ENCODE measurements at regions not wholly inside any gene's neighbourhood (a gene's known extent, or its start where the extent isn't known, plus 50 kb on each side); places are given as distances from the start of the nearest gene placed in this dataset.
A peak's percentile ranks its signal among the peaks of the same experiment; 100 is the strongest.

DNA sequence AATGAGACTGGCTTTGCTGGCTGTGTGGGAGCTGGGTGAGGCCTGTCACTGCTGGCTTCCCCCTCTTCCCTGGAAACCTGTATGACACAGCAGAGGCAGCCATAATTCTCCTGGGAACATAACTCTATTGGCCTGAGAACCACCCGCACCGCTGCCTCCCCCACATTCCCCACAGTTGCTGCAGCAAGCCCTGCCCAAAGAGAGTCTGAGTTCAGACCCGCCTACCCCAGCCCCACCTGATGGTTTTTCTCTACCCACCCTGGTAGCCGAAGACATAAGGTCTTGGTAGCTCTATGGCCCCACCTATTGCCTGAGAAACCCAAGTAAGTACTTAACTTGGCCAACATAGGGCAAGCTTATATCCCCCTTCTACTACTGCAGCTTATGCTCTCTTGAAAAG, 174.8 kb downstream of the C11orf91 start:
- no peak for DNase-seq

DNA sequence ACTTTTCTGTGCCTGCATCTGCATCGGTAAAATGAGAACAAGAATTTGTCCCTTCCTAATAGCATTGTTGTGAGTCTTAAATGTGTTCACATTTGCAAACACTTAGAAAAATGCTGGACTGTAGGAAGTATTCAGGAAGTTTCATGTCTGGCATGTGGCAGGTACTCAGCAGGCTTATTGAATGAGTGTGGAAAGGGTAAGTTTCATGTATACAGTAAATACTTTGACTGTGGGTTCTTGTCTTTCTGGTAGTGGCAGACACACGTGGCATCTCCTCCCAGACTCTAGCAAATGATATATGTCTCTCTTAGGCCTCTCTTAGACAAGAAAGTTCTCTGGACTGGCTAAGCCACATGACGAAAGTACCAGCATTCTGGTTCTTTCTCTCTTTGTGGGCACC, 179.2 kb downstream of the C11orf91 start:
- no peak for DNase-seq

DNA sequence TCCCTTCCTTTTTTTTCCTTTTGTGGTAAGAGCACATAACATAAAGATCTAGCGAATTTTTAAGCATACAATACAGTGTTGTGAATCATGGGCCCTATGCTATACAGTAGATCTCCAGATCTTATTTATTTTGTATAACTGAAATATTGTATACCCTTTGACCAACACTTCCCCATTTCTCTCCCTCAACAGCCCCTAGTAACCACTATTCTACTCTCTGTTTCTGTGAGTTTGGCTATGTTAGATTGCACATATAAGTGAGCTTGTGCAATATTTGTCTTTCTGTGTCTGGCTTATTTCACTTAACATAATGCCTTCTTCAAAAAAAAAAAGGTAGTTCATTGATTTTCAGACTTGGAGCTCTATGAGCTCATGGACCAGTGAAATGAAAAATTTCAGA, 180.5 kb downstream of the C11orf91 start:
- DNase-seq: no peak

DNA sequence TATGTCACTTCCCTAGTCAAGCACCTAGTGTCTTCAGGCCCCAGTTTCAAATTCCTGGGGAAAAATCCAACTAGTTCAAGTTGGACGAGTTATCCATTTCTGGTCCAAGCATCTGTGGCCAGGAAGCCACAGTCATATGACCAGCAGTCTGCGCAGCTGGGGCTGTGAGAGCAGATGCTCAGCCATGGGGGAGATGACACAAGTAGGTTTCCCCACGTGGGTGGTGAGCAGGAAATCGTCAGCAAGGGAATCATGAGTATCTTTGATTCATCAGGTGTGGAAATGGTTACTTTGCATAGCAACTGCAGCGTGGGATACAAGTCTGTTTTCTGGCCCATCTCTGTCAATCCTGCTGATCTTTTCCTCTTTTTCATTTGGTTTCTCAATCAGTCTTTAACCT, 185.3 kb downstream of the C11orf91 start:
- no peak for DNase-seq

DNA sequence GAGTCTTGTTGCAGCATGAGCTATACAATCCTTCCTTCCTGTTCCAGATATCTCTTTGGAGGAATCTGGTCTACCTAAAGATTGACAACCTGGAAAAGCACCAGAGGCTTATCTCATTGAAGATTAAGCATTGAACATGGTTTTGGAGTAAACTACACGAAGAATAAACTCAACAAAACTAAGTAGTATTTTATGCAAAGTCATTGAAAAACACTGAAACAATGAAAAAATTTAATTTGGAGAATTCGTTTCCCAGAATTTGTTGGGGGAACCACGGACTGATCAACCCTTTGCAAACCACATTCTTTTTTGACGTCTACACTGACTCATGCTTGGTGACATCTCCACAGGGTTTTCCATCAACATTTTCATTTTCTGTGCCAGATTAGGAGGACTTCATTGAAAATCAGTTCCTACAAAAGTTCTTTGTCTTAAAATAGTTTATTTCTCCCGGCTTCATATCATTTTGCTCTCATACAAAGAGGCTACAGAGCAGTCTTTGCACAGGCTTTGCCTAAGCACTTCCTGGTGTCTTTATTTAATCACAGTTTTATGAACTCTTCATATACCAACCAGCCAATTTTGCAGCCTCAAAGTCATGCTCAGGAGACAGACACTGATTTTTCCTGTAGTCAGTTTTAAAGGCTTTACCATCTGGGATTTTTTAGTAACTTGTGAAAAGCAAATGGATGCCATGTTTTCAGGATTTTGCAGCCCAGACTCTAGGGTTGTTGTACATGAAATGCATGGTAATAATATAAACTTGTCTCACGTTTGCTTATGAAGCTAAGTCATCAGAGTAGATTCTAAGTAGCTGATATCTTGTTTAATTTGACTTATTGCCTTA, 186.3 kb downstream of the C11orf91 start:
- DNase-seq: no peak

DNA sequence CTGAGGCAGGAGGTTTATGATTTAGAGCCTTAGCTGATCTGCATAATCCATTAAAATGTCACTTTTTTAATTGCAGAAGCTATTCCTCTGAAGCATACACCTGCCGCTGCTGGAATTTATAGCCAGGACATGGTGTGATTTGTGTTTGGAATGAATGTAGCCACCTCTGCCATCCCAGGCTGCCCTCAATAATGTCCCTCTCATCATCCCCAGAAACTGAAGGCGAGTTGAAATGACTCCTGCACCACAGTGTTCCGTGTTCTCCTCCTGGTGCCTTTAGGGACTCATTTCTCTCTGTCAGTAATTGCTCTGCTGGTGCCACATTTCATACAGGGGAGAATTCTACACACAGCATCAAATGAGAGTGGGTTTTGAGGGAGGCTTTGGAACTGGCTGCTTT, 191.0 kb downstream of the C11orf91 start:
- DNase-seq: no peak

DNA sequence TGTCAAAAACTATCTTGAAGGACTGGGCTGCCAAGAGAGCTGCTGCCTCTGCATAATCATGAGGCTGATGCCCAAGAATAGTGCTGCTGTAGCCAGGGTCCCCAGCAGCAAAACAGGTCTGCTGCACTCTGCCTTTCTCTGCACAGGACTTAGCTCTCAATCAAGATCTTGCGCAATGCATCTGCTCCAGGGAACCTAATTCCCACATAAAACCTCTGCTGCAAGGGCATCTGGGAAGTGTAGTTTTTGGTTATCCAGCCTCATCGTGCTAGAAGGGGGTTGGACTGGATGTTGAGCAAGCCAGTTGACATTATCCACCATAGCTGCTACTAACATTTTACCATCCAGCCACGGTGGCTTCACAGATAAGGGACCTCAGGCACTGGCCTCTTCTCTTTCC, 192.7 kb downstream of the C11orf91 start:
- no peak for DNase-seq

DNA sequence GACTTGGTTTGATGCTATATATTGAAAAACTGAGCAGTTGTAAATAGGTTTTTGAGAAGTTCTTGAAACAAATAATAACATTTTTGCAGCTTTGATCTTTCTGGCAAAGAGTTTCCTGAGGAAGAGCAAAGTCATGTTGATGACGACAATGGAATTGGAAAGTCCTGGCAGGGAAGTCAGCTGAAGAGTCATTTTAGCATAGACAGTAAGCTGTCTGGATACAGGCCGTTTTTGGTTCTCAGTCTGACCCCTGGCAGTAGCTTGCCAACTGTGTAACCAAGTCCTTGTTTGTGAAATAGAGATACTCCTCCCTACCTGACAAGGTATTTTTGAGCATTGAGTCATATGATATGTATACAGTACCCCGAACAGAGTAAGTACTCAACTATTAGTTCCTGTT, 193.3 kb downstream of the C11orf91 start:
- DNase-seq: no peak

DNA sequence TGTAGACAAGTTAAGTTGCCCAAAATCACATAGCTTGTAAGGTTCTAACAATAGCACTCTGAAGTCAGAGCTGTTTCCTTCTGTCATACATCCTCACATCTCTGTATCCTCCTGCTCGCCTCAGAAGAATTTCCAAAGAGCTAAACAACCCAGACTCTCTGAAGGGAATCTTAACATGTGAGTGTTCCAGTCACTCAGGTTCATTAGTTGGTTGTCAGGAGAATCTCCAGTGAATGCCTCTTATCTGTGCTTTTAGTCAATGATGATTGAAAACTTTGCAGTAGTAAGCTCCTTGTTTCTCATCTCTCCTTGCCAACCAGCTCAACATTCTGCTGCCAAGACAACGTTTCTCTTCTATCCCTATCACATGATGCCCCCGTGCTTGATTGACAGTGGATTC, 195.5 kb downstream of the C11orf91 start:
- no peak for DNase-seq

DNA sequence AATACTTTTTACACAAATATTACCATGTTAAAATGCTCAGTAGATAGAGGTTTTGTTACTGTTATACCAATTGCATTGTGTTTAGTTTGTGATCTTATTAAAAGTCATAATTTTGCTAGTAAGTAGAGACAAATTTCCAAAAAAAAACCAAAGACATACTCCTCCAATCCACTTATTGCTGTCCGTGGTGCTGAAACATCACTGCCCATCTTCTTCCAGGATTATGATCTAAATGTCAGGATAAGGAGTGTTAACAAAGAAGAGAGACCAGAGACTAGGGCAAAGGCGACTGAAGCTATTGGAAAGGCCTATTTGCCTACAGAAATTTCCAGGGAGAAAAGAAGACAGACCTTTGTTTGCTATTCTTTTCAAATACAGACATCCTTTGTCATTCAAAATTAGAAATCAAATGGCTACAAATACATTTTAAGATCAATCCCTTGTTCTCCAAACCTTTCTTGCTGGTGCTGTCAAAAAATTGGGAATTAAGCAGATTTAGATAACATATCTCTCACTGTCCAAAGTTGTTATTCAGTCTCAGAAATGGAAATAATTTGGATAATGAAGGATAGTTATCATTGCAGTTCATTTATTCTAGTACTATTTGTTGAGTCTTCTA, 199.7 kb downstream of the C11orf91 start:
- no peak for DNase-seq

DNA sequence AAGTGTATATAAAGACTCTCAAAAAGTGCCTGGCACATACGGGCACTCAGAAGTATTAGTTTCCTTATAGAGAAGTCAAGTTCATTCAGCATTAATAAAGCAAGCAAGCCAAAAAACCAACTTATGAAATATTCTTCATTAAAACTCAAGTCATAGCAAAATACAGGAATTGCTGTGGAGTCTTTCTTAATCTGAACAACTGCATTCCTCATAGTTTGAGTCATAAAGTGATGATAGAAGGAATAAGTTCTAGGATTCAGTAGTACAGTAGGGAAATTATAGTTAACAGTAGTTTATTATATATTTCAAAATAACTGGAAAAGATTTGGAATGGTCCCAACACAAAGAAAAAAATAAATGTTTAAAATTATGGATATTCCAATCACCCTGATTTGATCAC, 200.3 kb downstream of the C11orf91 start:
- no peak for DNase-seq

DNA sequence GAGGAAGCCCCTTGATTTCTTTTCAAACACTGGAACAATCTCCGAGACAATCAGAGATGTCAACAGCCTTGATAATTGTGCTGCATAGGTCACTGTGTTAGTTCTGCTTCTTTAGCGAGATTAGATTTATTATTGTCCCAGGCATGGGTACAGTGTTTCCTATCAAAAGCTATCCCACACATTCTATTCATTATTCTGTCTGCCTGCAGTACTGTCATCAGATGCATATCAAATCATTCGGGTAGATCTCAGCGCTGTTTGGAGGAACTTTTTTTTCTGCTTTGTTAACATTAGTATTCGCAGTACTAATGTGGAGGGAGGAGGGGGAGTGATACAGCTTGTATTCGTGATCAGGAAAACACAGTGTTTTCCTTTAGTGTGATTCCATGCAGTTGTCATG, 208.0 kb downstream of the C11orf91 start:
- DNase-seq: no peak

DNA sequence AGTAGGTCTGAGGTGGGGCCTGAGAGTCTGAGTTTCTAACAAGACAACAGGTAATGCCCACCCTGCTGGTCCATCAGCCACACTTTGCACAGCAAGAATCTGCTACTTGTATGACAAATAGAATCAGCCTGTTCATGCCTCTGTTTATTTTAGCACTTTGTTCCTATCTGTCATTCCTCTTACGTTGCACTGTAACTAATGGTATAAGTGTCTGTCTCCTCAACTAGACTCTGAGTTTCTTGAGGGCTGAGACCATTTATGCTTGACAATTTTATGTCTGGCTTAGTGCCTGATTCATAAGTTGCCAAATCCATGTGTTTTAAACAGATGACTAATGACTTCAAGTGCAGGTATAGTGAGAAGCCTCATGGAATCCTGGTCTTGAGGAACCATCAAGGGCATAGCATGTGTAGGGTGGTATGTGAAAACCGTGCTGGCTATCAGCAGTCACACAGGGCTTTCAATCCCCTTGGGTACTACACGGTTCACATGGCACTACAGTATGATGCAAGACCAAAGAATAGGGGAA, 209.7 kb downstream of the C11orf91 start:
- no peak for DNase-seq

DNA sequence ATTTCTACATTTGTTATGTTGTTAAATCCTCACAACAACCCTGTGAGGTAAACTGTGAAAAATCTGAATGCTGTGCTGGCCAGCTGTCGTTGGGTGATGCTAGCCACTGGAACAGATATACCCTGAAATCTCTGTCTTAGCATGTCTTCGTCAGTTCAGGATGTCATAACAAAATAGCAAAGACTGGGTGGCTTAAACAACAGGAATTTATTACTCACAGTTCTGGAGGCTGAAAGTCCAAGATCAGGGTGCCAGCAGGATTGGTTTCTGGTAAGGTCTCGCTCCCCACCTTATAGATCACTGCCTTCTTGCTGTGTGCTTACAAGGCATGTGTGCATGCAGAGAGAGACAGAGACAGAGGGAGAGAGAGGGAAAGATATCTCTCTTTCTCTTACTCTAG, 211.7 kb downstream of the C11orf91 start:
- DNase-seq: no peak

DNA sequence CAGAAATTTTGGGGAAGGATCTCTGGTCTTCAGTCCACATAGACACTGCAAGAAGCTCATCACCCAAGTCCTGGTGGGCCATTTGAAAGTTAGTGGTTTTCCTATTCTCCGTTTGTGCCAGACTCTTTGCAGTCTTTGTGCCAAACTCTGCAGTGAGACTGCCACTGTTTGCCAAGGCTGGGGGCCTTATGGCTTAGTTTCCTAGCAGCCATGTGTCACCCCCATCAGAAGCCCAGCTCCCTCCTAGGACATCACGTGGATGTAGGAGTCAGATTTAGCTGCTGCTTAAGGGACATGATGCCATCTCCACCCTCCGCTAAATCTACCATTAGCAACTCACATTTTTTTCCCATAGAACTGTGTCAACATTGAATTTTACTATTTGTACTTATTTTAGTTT, 220.0 kb downstream of the C11orf91 start:
- no peak for DNase-seq

DNA sequence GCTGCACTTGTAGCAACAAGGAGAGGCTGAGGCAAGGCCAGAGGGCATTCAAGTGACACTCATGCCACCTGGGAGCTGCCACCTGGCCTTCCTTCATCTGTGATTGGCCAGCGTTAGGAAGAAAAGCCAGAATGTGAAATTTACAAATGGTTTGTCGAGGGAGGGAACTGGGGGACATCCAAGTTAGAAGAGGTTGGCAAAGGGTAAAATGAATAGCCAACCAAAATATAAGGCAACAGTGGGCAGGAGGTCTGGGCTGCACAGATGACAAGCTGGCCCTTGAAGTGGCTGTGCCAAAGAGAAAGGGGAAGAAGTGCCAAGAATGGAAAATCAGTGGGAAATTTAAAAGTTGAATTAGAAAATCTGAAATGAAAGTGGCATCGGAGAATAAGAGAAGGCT, 221.4 kb downstream of the C11orf91 start:
- DNase-seq: no peak

DNA sequence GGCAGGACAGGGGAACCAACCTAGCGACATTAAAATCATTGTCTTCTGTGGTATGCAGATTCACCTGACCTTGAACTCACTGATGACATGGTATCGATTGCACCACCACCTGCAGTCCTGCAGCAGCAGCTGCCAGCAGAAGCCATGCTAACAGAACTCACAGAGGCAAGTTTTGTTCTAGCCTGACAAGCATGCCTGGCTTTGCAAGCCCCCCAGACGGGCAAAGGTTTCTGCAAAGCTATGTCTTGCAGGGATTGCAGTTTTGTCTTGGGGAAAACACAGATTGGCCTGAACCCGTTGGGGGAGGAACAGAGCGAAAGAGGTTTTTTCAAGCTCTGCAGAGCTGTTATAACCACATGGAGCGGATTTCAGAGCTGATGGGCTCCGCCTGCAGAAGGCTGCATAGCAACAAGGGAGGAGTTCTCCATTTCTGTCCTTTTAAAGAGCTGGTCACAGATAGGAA, 221.0 kb downstream of the HIPK3 start:
- no peak for DNase-seq

DNA sequence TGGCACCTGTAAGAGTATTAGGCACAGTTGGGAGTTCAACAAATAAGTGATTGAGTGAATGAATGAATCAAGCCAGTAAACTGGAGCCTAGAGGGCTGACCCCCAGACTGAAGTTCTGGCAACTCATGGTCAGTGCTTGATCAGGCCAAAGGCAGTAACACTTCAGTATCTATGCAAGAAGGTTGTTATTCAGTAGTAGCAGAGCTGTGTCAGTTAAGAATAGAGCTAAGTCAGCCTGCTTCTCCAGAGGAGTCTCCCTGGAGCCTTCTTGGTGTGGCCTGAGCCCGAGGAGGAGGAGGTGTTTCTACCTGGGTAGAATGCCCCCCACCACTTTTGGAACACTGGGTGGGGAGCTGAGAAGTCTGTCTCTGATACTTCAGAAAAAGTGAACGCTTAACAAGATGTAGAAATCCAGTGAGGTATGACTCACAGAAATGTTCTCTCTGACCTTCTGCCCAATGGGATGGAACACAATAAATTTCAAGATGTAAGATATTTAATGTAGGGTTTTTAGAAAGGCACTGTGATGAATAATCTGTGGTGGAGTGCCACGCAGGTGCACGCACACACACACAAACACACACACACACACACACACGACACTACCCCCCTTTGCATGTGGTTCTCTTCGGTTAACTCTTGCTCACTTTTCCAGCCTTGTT, 219.9 kb downstream of the HIPK3 start:
- DNase-seq: no peak

DNA sequence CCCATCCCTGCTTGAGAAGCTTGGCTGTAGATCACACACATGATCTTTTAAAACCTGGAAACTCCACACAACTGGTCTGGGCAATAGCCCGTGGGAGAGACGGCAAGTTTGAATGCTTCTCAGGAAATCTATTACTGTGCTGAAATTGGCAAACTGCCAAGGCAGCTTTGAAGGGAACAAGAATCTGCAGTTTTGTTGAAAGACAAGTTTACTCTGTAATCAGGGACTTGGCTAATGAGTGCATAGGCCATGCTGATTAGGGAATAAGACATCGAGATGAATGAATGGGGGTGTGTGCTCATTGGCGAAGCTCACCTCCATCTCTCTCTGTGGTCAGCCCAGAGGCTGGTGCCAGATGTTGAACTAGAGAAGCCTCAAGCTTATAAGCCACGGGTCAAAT, 218.8 kb downstream of the HIPK3 start:
- DNase-seq: peak; percentile 9

DNA sequence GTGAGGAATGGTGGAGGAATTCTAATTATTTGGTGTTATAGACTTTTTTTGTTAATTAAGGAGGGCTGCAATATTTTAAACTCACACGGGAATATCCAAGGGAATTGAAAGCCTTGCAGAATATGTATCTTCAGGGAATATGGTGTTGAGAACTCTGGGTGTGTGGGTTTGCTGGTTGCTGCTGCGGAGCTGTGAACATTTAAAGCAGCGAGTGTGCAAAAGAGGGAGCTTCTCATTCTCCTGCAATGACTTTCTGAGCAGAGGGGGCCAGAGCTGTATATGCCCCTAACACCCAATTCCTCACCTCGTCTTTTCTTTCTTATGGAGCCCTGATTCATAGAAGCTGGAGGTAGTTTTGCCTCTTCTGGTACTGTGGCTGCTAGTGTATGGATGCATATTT, 217.7 kb downstream of the HIPK3 start:
- no peak for DNase-seq

DNA sequence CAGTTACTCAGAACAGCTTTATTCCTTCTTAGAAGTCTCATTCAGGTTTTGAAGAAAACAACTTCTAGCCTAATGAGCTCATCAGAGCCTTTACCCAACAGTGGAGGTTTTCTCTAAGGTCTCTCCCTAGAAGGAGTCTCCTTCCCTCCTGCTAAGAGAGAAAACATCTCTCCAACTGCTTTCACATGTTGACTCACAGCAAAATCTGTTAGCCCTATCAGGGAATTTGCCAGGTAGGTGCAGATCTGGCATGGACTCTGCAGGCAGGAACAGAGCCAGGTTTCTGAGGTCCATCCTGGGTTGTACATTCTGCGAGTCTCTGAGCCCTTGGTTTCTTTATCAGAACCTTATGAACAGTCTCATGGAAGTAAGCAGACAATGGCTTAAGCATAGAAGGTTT, 214.4 kb downstream of the HIPK3 start:
- no peak for DNase-seq

DNA sequence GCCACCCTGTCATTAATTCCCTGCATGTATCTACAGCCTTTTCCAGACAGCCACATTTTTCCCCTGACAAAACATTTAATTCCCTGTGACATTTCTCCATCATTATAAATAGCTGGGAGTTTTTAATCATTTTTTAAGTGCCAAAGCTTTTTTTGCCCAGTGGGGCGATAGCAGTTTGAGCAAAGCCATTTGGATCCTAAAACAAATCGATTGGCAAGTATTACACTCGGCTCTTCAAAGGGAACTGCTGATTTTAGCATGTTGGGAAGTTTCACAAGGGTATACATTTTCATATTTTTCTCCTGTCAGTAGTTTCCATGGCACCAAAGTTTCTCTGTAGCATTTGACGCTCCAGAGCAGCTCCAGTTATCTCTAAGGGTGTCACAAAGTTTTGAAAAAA, 210.8 kb downstream of the HIPK3 start:
- DNase-seq: no peak

DNA sequence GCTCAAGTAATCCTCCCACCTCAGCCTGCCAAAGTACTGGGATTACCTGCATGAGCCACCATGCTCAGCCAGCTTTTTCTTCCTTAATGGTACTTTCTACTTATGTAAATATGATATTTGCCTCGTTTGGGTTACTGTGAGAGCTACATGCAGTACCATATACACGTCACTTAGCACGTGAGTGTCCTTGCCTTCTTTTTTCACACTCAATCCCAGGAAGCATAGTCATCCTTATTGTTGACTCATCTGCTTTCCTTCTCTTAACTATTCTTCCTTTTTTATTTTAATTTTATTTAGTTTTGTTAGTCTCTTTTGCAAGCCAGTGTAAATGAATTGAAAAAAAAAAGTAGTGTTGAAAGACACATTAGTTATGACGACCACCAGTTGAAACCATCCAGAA, 205.9 kb downstream of the HIPK3 start:
- DNase-seq: no peak
